ENCODE measurements at regions not wholly inside any gene's neighbourhood (a gene's known extent, or its start where the extent isn't known, plus 50 kb on each side); places are given as distances from the start of the nearest gene placed in this dataset.
"Not testable (repeated sequence)": the region's sequence is repeated elsewhere in the genome, so short reads cannot be mapped to it uniquely, and the experiment has no call there.

GRCh38 chr1:148377045-148377444 is 106.1 kb downstream of the PPIAL4G start:
- CTCF ChIA-PET; H3K4me3 ChIP-seq (ENCODE audit: low read depth in 2 of 2, low read length in 2 of 2); H3K9me3 ChIP-seq (ENCODE audit: control insufficient read depth, insufficient read depth, low read depth, low read length); in situ Hi-C loops (cut with HindIII; ENCODE audit: low pct_unique_long_range_greater_than_20kb, low sequenced_read_pairs); H3K27me3 ChIP-seq (ENCODE audit: control insufficient read depth, insufficient read depth, low read length); H3K36me3 ChIP-seq (ENCODE audit: control insufficient read depth, insufficient read depth, low read length); POLR2A ChIA-PET; DNase-seq (ENCODE audit: low read depth, low spot score); intact Hi-C loops (cut with micrococcal nuclease; ENCODE audit: unreplicated experiment); H3K4me1 ChIP-seq (ENCODE audit: control insufficient read depth, insufficient read depth, low read length); ATAC-seq; H3K27ac ChIP-seq (ENCODE audit: low read length); BruUV-seq (replicated peaks): not testable (repeated sequence)

- no peak overlapping the region for H3K27ac ChIP-seq (ENCODE audit: low read length)
- no peak for DNase-seq (ENCODE audit: low read depth, low spot score)
- H3K36me3 ChIP-seq (ENCODE audit: control insufficient read depth, insufficient read depth, low read length), result no peaks in the 10 kb centered on the region
These were observed 109.0 kb downstream of the PPIAL4G start for GRCh38 chr1:148374101-148374500.

More at GRCh38 chr1:148374101-148374500, 109.0 kb downstream of the PPIAL4G start:
- BruUV-seq (replicated peaks), result no TSS peak
- TF ChIP-seq CTCF (IDR thresholded peaks at IDR 0.05), result no peak
- no peak for TF ChIP-seq POLR2AphosphoS5 (IDR thresholded peaks at IDR 0.05; ENCODE audit: low read depth, low read length)
- TF ChIP-seq TCF7L2 (IDR thresholded peaks at IDR 0.05; ENCODE audit: low read depth, low read length), result no peak
- no peak for TF ChIP-seq REST (IDR thresholded peaks at IDR 0.05; ENCODE audit: insufficient read depth in 1 of 2, low read depth in 2 of 2, low read length in 1 of 2)
- no peak for TF ChIP-seq SIN3A (IDR thresholded peaks at IDR 0.05; ENCODE audit: borderline replicate concordance, insufficient read depth, low read depth, low read length)
- ATAC-seq, result no peak
- Histone ChIP-seq H3K4me1 (ENCODE audit: control insufficient read depth, insufficient read depth, low read length) (peaks cover 2% of the 10 kb centered on the region; the same call in 1 of the 2 replicates), H3K4me3 (ENCODE audit: low read depth in 2 of 2, low read length in 2 of 2) (no peak overlapping the region), H3K9me3 (ENCODE audit: control insufficient read depth, insufficient read depth, low read depth, low read length) (no peaks in the 10 kb centered on the region), H3K27me3 (ENCODE audit: control insufficient read depth, insufficient read depth, low read length) (no peaks in the 10 kb centered on the region)
- ChIA-PET CTCF (interaction anchor here (0.6 kb wide), 1 partner anchor 17 kb away, joined by 15 read pairs; no protein-coding TSS in a partner anchor), POLR2A (interaction anchor here (1.2 kb wide), 1 partner anchor 13 kb away, joined by 3 read pairs; no protein-coding TSS in a partner anchor)
- intact Hi-C loops (cut with micrococcal nuclease; ENCODE audit: unreplicated experiment) (no loop called here), in situ Hi-C loops (cut with HindIII; ENCODE audit: low pct_unique_long_range_greater_than_20kb, low sequenced_read_pairs) (no loop called here)
